ENCODE measurements at regions not wholly inside any gene's neighbourhood (a gene's known extent, or its start where the extent isn't known, plus 50 kb on each side); places are given as distances from the start of the nearest gene placed in this dataset.

DNA sequence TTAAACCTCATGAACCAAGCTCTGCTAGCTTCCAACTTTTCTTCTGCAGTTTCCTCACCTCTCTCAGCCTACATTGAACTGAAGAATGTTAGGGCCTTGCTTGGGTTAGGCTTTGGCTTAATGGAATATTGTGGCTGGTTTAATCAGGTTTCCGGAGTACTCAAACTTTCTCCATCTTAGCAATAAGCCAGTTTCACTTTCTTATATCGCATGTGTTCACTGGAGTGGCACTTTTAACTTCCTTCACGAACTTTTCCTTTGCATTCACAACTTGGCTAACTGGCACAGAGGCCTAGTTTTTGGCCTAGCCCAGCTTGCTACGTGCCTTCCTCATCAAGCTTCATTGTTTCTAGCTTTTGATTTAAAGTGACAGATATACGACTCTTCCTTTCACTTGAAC lies 81.0 kb upstream of the MAST4 start:
- TF ChIP-seq YY1 (IDR thresholded peaks at IDR 0.05; ENCODE audit: low read depth), result no peak
- no peak for TF ChIP-seq TAF1 (IDR thresholded peaks at IDR 0.05; ENCODE audit: low read depth)
- no peak for TF ChIP-seq NFIC (IDR thresholded peaks at IDR 0.05)
- TF ChIP-seq, protein P1, sequence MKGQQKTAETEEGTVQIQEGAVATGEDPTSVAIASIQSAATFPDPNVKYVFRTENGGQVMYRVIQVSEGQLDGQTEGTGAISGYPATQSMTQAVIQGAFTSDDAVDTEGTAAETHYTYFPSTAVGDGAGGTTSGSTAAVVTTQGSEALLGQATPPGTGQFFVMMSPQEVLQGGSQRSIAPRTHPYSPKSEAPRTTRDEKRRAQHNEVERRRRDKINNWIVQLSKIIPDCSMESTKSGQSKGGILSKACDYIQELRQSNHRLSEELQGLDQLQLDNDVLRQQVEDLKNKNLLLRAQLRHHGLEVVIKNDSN (IDR thresholded peaks at IDR 0.05), result no peak
- TF ChIP-seq TCF12 (IDR thresholded peaks at IDR 0.05; ENCODE audit: low read depth), result no peak
- no peak for TF ChIP-seq TEAD4 (IDR thresholded peaks at IDR 0.05)
- TF ChIP-seq EP300 (IDR thresholded peaks at IDR 0.05; ENCODE audit: borderline replicate concordance), result no peak
- TF ChIP-seq, protein P2, sequence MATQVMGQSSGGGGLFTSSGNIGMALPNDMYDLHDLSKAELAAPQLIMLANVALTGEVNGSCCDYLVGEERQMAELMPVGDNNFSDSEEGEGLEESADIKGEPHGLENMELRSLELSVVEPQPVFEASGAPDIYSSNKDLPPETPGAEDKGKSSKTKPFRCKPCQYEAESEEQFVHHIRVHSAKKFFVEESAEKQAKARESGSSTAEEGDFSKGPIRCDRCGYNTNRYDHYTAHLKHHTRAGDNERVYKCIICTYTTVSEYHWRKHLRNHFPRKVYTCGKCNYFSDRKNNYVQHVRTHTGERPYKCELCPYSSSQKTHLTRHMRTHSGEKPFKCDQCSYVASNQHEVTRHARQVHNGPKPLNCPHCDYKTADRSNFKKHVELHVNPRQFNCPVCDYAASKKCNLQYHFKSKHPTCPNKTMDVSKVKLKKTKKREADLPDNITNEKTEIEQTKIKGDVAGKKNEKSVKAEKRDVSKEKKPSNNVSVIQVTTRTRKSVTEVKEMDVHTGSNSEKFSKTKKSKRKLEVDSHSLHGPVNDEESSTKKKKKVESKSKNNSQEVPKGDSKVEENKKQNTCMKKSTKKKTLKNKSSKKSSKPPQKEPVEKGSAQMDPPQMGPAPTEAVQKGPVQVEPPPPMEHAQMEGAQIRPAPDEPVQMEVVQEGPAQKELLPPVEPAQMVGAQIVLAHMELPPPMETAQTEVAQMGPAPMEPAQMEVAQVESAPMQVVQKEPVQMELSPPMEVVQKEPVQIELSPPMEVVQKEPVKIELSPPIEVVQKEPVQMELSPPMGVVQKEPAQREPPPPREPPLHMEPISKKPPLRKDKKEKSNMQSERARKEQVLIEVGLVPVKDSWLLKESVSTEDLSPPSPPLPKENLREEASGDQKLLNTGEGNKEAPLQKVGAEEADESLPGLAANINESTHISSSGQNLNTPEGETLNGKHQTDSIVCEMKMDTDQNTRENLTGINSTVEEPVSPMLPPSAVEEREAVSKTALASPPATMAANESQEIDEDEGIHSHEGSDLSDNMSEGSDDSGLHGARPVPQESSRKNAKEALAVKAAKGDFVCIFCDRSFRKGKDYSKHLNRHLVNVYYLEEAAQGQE (IDR thresholded peaks at IDR 0.05; ENCODE audit: low read depth), result no peak
- TF ChIP-seq, protein P3, sequence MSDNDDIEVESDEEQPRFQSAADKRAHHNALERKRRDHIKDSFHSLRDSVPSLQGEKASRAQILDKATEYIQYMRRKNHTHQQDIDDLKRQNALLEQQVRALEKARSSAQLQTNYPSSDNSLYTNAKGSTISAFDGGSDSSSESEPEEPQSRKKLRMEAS (IDR thresholded peaks at IDR 0.05), result no peak
- TF ChIP-seq CREB1 (IDR thresholded peaks at IDR 0.05; ENCODE audit: low read depth), result no peak
- TF ChIP-seq RAD21 (IDR thresholded peaks at IDR 0.05; ENCODE audit: low read depth), result no peak
- no peak for TF ChIP-seq ZBTB7A (IDR thresholded peaks at IDR 0.05; ENCODE audit: low read depth)

Data from Ishikawa (cell line).